Left renal cortex interstitium (tissue), 4 donors: ENCODE measurements at regions not wholly inside any gene's neighbourhood (a gene's known extent, or its start where the extent isn't known, plus 50 kb on each side); places are given as distances from the start of the nearest gene placed in this dataset.

ENCODE experiments used
- DNase-seq, 4 donors: peaks; one replicate each; pipeline ENCODE4 v3.0.0-alpha.2; 2013; ENCODE audit warnings: low read depth in 4 of 4, low spot score in 2 of 4, missing footprints in 1 of 4

DNA sequence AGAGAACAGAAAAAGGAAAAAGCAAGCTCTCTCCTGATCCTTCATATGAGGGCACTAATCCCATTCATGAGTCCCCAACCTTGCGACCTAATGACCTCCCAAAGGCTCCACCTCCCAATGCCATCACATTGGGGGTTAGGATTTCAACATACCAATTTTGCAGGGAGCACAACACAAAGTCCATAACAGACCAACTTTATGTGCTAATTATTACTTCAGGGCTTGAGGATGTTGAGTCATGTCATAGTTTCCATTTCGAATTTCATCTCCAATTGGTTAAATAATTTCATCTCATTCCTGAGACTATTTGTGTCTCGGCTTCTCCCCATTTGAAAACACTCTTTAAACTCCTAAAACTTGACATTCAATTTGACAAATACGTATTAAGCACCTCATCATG lies 69.9 kb upstream of the KLF7 start:
- DNase-seq: no peak

DNA sequence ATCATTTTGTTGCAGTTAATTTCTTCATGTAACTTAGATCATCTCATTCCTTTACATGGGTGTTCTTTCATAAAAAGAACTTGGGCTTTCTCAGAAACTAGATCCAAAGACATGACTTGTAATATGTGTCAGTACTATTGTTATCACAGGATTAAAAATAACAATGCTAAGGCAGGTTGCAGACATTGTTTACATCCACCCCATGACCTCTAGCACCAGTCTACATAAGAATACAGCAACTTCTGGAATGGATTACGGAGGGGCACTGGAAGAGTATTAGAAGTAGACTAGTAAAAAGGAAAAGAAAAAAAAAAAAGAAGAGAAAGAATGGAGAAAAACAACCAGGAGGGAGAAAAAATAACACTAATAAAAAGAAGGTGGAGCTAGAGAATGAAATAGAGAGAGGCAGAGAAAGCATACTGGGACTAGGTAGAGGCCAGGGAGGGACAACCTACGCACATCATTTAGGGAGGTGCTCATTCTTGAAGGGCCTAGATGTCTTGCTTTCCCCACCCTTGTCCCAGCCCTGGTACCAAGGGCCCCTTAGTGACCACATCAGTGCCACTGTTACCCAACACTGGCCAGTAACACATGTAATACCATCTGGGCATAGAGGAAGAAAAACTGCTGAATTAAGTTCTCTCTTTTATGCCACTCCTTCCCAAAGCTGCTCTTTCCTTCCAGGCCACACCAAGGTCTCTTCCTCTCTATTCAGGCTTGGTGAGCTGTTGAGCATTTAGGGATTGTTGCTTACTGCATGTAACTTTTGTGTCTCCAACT lies 70.6 kb upstream of the KLF7 start:
- no peak for DNase-seq

DNA sequence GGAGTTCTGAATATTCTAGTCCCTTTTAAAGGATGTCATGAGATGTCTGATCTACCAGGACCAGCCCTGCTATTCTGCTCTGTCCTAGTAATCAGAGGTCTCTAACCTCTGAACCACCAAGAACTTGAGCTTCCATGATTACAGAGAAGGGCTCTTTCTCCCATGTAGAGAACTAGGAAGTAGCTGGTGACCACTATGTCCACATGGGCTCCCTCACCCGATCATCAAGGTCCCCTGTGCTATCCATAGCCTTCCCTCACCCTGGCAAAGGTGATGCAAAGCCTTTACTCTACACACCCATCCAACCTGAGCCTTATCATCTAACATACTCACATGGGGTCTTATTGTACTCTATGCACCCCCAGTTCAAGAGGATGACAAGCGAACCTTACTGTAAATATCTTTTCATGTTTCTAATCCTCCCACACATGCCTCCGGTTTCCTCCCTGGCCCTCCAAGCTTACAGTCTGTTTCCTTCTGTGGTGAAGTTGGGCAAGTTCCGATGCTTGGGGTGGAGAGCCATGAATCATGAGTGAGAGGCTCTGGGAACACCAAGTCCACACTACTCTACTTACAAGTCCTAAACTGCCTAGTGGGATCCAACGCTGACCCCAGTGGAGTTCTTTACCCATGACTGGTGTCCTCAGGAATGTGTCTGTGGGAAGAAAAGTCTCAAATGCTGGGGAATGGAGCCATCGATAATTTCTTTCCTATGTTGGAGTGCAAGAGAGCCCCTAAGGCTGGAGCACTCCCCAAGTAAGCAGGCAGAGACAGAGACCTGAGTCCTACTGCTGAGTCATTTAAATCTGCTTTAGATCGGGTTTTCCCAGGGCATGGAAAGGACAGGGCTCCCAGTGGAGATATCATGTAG lies 73.3 kb upstream of the KLF7 start:
- no peak for DNase-seq

DNA sequence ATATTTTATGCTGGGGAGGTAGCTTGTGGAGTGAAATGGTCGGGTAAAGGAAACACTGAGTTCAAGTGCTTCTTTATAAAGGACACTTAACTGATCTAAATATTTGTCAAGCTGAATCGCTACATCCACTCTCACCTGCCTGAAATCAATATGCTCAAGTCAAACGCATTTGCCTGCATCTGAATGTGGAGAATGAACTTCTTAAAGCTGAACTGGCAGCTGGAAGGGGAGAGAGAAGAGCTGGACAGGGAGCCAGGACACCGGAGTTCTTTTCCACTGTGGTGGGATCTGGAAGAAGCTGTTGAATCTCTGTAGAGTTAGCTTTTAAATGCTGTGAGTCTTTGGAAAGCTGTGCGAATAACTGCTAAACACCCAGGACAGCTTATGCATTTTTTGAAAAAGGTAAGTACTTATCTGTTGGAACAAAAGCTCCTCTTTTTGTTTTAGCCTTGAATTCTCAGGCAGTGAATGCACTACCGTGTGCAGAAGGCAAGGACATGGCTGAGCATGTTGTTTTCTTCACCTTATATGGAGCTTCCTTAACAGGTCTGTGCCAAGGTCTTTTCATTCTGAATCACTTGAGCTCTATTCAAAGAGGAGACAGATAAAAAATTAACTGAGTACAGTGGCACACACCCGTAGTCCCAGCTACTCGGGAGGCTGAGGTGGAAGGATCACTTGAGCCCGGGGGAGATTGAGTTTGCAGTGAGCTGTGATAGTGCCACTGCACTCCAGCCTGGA lies 74.2 kb upstream of the KLF7 start:
- no peak for DNase-seq

DNA sequence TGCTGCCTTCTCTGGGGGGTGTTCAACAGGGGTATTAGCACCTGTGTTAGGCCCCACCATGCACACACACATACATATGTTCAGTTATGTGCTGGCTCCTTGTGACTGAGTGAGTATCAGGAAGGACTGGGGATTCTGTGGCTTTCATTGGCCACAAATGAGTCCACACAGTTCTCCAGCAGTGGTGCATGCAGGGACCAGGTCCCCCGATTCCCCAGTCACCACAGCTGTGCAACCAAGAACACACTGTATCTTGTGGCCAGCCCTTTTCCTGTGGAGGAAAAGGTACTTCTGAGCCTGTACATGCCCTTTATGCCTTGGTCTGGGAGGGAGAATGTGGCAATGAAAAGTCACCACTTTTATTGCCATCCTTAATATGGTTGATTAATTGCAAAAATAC lies 74.9 kb upstream of the KLF7 start:
- no peak for DNase-seq

DNA sequence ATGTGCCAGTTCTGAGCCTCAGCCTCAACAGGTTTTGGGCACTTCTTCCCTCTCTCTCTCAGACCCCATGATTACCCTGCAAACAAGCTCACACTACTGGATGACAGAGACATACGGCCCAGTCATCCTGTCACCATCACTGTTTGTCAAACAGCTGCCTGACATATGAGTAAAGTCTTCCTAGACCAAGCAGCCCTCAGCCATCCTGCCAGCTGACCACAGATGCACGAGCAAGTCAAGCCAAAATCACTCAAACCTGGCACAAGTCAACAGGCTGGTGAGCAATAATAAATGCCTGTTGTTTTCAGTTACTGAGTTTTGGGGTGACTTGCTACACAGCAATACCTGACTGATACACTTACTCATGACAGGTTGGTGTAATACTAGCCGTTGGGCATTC lies 75.5 kb upstream of the KLF7 start:
- no peak for DNase-seq

DNA sequence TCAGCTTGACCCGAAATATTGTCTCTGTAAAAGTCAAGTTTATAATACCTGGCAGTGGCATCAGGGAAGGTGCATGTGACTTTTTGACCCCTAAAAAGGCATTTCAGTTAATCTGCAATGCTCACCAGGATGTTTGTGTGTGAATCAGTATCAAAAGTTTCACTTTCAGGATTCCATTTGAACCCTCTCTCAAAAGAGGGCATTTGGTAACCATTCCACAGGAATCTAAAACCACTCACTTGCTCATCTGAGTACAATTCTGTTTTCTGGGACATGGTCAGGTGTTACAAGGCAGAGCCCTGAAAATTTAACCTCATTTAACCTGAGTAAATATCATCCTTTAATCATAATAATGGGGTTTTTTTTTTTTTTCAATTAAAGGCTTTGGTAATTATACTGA lies 77.9 kb upstream of the KLF7 start:
- DNase-seq: no peak

DNA sequence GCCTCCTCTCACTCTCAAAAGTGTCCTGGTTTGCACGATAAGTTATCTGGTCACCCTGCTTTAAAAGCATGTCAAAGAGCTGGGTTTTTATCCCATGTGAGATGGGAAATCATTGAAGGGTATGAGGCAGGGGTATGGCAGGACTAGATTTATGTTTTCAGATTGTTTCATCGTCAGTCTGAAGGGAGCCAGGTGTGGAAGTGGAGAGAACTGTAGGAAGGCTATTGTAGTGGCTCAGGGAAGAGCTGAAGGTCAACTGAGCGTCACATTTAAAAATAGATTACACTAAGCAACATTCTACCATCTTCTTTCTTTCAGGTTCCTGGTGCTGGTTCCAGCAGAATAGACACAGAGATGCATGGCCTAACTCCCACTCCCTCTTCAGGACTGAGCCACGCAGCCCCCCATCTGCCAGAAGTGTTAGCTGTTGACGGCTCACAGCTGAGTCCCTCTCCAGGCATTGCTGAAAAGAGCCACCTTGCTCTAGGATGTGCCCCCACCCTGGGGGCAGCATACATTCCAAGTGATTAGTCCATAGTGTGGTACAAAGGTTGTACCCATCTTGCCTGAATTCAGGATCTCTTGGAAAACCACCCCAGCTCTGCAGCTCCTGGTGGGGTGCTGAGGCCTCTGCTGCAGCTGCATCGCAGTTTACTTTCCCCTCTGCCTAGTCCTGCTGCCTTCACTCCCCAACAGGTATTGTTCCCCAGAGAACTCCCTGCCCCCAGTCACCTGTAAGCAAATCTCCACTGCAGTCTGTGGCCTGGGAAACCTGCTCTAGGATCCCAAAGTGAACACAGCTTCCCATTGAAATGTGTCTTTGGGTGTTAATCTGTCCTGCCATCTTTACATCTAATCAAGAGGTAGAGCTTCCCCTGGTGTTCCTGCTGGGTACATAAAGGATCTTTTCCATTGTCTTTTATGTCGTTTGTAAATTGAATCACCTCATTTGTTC lies 79.5 kb upstream of the KLF7 start:
- no peak for DNase-seq

DNA sequence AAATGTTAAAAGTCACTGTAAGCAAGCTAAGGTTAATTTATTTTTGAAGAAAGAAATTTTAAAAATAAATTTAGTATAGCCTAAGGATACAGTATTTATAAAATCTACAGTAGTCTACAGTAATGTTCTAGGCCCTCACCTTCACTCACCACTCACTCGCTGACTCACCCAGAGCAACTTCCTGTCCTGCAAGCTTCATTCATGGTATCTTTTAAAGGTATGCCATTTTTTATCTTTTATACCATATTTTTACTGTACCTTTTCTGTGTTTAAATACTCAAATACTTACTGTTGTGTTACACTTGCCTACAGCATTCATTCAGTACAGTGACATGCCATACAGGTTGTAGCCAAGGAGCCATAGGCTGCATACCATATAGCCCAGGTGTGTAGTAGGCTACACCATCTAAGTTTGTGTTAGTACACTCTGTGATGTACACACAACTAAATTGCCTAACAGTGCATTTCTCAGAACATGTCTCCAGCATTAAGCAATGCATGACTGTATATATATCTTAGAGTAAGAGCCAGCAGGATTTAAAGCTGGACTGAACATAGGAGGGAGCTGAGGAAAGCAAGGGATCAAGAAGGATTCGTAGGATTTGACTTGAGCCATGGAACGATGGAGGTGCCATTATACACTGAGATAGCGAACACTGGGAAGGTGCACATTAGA lies 83.1 kb upstream of the KLF7 start:
- DNase-seq: no peak

DNA sequence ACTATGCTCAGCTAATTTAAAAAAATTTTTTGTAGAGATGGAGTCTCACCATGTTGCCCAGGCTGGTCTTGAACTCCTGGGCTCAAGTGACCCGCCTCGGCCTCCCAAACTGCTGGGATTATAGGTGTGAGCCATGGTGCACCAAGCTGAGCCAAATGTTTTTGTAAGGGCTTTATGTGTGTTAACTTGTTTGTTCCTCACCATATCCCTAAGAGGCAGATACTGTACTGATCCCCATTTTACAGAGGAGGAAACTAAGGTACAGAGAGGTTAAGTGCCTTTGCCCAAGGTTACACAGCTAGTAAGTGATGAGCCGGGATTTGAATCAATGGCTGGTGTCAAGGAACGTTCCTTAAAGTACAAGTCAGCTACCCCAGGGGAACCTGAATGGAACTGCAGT lies 85.3 kb upstream of the KLF7 start:
- DNase-seq: no peak

DNA sequence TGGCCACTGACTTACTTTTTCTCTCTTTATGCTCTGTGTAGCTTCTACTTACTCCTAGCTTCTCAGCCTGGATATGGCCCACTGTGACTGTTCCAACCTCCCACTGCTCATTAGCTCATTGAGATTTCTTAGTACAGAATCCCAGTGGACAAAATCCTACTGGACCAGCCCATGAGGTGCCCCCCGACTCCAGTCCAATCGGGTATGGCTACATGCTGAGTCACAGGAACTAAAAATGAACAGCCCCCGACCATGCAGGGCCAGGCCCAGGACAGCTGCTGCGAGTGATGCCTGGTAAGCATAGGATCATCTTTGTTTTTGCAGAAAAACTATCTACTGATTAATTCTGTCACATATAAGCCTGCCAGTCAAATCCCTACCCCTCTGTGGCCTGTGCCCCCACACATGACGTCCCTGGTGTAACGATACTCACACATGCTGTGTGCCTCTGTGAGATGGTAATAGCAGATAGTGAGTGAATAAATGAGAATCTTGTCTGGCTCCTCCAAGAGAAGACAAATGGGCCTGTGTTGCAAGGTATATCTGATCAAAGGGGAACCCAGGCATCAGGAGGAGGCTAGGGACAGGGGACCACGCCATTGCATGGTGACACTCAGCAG lies 85.9 kb upstream of the KLF7 start:
- DNase-seq: no peak

DNA sequence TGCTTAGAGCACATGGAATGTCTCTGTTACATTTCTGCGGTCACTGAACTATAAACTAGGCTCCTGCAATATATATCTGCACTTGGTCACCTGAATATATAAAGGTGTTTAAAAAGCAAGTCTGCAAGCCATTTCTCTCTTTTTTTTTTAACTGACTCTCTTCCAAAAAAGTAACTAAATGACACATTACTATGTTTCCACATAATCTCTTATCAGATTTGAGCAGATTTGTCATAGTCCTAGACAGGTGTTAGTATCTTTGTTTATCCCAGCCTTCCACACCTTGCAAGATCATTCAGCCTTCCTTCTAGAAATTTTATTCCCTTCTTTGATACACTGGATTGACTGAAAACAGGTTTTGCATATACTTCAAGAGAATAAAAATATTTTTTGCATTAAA lies 86.7 kb upstream of the KLF7 start:
- DNase-seq: no peak

DNA sequence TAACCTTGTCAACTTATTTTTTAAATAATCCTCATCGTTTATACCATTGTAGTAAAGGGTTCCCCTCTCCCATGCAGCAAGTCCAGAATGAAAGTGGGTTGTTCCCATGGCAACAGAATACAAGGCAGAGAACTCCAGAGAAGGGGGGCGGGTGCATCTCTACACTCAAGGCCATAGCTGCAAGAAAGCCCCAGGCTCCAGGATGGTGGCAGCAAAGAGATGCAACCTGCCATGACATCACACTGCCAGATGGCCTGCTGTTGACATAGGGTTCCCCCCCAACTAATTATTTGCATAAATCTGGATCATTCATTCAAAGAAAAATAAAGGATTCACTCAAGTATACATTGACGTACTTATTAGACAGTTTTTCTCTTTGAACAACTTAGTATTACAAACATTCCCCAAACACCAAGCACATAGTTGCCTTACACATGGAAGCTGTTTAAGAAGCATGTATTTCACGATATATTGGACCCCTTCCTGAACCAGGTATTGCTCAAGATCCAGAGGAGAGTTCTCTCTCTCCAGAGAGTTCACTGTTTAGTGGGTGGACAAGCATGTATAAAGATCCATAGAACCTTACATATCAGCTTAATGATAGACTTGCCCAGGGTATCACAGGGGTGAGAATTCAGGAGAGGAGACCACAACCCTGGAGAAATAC lies 87.4 kb upstream of the KLF7 start:
- DNase-seq: no peak

DNA sequence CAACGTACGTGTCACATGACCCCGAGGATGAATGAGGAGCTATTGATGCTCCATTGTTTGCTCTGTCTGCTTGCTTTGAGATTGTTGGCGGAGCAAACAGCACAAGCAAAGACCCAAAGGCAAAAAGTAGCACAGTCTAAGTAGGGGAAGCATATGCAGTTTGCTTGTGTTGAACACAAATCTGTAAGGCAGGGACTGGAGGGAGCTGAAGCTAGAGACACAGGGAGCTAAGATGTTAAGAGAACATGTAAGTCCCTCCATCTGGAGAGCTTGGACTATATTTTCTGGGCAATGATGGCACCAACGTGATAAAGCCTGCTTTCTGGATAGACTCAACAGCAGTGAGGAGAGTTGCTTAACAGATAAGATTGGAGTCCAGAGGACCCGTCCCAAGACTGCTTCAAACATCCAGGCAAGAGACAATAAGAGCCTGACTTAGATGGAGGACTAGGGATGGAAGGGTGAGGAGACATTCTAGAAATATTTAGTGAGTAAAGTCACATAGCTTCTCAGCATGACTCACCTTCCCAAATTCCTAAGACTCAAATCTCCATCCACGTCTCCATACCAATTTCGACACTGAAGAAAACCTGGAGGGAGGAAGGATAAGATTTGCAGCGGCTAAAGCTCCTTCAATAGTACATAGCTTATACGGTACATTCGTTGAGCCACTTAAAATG lies 88.1 kb upstream of the KLF7 start:
- DNase-seq: no peak

DNA sequence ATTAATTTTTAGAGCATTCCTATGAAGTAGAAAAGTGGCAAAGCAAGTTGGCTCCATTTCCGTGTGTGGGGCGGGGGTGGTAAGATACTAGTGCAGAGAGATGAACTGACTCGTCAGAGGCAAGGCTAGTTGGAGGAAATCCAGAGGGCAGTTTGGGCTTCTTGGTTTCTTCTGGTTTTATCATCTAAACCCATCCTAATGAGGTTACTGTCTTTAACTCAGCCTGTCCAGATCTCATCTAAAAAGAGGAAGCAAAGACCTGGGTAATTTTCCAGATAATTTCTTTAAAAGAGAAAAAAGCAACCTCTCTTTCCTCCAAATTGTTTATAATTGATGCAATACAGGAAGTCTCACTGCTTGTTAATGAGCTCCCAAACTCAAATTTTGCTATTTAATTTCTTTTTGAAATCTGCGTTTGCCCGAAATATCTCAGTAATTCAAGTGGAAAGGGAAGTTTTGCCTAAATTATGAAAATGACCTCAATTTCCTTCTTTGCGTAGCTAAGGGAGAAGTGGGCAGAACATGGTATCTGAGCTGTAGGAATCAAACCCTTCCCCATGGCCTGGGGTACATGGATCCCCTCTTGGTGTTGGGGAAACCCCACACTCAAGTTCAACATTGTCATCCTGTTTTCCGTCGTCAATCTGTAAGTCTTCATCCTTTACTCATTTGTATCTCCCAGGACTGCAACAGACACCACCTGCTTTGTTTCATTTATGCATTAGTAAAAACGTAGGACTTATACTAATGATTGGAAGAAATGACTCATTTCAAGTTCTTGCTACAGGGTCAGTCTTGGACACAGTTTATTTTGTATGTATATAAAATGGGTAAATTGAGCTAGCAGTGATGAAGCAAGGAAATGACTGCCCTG lies 89.1 kb upstream of the KLF7 start:
- no peak for DNase-seq

DNA sequence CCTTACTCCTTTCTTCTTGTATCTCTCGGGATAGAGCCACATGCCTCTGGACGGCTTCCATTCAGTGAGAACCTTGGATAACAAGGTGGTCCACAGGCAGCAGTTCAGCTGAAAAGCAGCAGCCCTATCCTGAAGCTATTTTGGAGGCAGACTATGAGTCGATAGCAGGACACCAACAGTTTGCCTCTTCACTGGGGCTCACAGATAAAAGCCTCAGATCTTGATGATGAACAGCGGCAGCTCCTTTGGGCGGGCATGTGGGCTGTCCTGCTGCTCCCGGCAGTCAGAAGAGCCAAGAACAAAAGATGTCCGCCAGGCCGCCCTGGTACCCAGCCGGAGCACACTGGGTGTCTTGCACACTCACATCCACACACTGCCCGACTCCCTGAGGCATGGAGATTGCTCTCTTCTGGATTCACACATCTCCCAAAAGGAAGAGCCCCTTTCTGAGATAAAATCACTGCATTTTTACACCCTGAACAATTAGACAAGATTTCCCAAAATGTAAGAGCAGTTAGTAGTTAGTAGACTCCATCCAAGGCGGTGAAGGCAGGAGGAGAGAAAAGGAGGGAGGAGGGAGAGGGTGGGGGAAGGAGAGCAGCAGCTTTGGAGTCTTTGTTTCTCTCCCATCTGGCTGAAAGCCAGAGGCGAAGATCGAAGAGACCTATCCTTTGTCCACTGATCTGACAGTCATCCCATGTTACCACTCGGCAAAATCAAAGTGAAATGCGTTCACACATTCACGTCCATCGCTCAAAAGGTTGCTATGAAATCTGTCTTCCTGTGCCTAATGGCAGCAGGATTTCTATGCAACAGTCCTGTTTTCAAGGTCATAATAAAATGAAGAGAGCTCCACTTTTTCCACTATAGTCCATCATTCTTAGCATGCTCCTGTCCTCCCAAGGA lies 90.1 kb upstream of the KLF7 start:
- no peak for DNase-seq
